ENCODE measurements at regions not wholly inside any gene's neighbourhood (a gene's known extent, or its start where the extent isn't known, plus 50 kb on each side); places are given as distances from the start of the nearest gene placed in this dataset.
"Not testable (repeated sequence)": the region's sequence is repeated elsewhere in the genome, so short reads cannot be mapped to it uniquely, and the experiment has no call there.

- not testable (repeated sequence) for TF ChIP-seq CTCF (IDR thresholded peaks at IDR 0.05); POLR2A (IDR thresholded peaks at IDR 0.05); EP300 (IDR thresholded peaks at IDR 0.05; ENCODE audit: low read depth); POLR2AphosphoS5 (IDR thresholded peaks at IDR 0.05)
Observed at GRCh38 chr9:41802706-41803105, 326.5 kb downstream of the CNTNAP3B start.
